Neural progenitor cell (in vitro differentiated cells): ENCODE measurements at regions not wholly inside any gene's neighbourhood (a gene's known extent, or its start where the extent isn't known, plus 50 kb on each side); places are given as distances from the start of the nearest gene placed in this dataset.

Source experiments
- EZH2 ChIP-seq: fragments of 200-600 bp; sonication (generic); IDR thresholded peaks from 2 replicates; pipeline ENCODE4 v1.6.1; 2017; ENCODE audit warnings: antibody characterized with exemption, mild to moderate bottlenecking, moderate library complexity
- TF ChIP-seq, protein P1 (sequence below): fragments of 200-600 bp; sonication (generic); IDR thresholded peaks from 2 replicates; pipeline ENCODE4 v1.5.1; 2017; ENCODE audit warnings: antibody characterized with exemption, mild to moderate bottlenecking

DNA sequence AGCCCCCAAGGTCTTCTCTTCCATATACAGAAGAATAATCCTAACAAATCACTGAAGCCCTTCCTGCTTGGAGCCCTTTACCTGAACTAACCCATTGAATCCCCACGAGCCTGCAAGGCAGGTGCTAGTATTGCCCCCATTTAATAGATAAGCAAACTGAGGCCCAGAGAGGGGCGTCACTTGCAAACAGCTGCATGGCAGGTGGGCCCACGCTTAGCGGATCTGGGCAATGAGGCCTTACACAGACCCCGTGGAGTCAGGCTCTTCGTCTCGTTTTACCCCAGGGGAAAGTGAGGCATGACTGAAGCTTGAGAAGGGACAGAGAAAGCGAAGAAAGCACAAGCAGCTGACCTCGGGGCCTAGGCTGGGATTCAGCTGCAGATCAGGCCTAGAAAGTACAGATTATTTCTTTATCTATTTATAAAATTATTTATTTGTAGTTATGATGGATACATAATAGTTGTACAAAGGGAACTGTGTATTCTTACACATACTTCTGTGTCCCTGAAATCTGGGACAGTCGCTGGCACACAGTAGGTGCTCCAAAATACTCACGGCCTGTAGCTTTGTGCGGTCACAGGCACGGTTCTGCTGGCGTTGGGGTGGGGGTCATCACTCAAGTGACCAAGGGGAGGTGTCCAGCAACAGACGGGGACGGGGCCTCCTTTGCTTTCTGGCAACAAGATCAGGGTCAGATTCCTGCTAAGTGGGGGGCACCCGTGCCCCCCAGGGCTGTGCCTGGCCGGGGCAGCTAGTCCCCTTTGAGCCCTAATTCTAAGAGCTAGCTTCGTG is 223.2 kb upstream of the GSE1 start:
- TF ChIP-seq, protein P1, sequence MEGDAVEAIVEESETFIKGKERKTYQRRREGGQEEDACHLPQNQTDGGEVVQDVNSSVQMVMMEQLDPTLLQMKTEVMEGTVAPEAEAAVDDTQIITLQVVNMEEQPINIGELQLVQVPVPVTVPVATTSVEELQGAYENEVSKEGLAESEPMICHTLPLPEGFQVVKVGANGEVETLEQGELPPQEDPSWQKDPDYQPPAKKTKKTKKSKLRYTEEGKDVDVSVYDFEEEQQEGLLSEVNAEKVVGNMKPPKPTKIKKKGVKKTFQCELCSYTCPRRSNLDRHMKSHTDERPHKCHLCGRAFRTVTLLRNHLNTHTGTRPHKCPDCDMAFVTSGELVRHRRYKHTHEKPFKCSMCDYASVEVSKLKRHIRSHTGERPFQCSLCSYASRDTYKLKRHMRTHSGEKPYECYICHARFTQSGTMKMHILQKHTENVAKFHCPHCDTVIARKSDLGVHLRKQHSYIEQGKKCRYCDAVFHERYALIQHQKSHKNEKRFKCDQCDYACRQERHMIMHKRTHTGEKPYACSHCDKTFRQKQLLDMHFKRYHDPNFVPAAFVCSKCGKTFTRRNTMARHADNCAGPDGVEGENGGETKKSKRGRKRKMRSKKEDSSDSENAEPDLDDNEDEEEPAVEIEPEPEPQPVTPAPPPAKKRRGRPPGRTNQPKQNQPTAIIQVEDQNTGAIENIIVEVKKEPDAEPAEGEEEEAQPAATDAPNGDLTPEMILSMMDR, result no peak
- TF ChIP-seq EZH2, result no peak
